ENCODE measurements at regions not wholly inside any gene's neighbourhood (a gene's known extent, or its start where the extent isn't known, plus 50 kb on each side); places are given as distances from the start of the nearest gene placed in this dataset.

GRCh38 chr1:219374046-219374566 is 200.4 kb downstream of the LYPLAL1 start:
- H3K4me2 ChIP-seq (ENCODE audit: extremely low read depth, insufficient read depth, low read length) = peak overlapping the region; percentile 8
- TF ChIP-seq CTCF (conservative IDR thresholded peaks at IDR 0.05 in 1 of 2, IDR thresholded peaks at IDR 0.05 in 1 of 2; ENCODE audit: low read depth in 1 of 2, low read length in 2 of 2) (no peak), EZH2 (IDR thresholded peaks at IDR 0.05; ENCODE audit: low read length, missing control alignments) (no peak)
- no peaks in the 10 kb centered on the region for H3K79me2 ChIP-seq (ENCODE audit: control insufficient read depth, insufficient read depth, low read length)
- H3K9ac ChIP-seq (ENCODE audit: insufficient read depth, low read length) = no peak overlapping the region
- H2AFZ ChIP-seq (ENCODE audit: low read length) = no peak overlapping the region
- no peaks in the 10 kb centered on the region for H3K27me3 ChIP-seq (ENCODE audit: control insufficient read depth, insufficient read depth, low read length)
- H3K36me3 ChIP-seq (ENCODE audit: control insufficient read depth, insufficient read depth, low read length) = no peaks in the 10 kb centered on the region
- no peaks in the 10 kb centered on the region for H3K4me1 ChIP-seq (ENCODE audit: control insufficient read depth, extremely low read depth, insufficient read depth, low read length)
- H3K27ac ChIP-seq (ENCODE audit: insufficient read depth, low read length) = no peak overlapping the region
- H3K9me3 ChIP-seq (ENCODE audit: control insufficient read depth, insufficient read depth, low read depth, low read length) = no peaks in the 10 kb centered on the region
- H4K20me1 ChIP-seq (ENCODE audit: control insufficient read depth, extremely low read depth, insufficient read depth, low read length) = no peaks in the 10 kb centered on the region
- H3K4me3 ChIP-seq (replicated peaks in 1 of 4; ENCODE audit: control extremely low read depth in 1 of 4, insufficient read depth in 1 of 4, low read depth in 3 of 4, low read length in 4 of 4) = no peak overlapping the region
- DNase-seq (ENCODE audit: low read depth in 2 of 2) = peak; percentile 32 to 69

GRCh38 chr1:219373616-219373935 is 199.9 kb downstream of the LYPLAL1 start:
- Histone ChIP-seq H3K27me3 (ENCODE audit: control insufficient read depth, insufficient read depth, low read length) (no peaks in the 10 kb centered on the region), H2AFZ (ENCODE audit: low read length) (no peak overlapping the region), H3K9me3 (ENCODE audit: control insufficient read depth, insufficient read depth, low read depth, low read length) (no peaks in the 10 kb centered on the region), H3K4me3 (replicated peaks in 1 of 4; ENCODE audit: control extremely low read depth in 1 of 4, insufficient read depth in 1 of 4, low read depth in 3 of 4, low read length in 4 of 4) (no peak overlapping the region), H3K4me1 (ENCODE audit: control insufficient read depth, extremely low read depth, insufficient read depth, low read length) (no peaks in the 10 kb centered on the region), H3K79me2 (ENCODE audit: control insufficient read depth, insufficient read depth, low read length) (no peaks in the 10 kb centered on the region), H3K4me2 (ENCODE audit: extremely low read depth, insufficient read depth, low read length) (no peak overlapping the region), H3K36me3 (ENCODE audit: control insufficient read depth, insufficient read depth, low read length) (no peaks in the 10 kb centered on the region), H4K20me1 (ENCODE audit: control insufficient read depth, extremely low read depth, insufficient read depth, low read length) (no peaks in the 10 kb centered on the region), H3K27ac (ENCODE audit: insufficient read depth, low read length) (no peak overlapping the region), H3K9ac (ENCODE audit: insufficient read depth, low read length) (no peak overlapping the region)
- peak in 1 of 2 donors; percentile 24 for DNase-seq (ENCODE audit: low read depth in 2 of 2)
- no peak for TF ChIP-seq CTCF (conservative IDR thresholded peaks at IDR 0.05 in 1 of 2, IDR thresholded peaks at IDR 0.05 in 1 of 2; ENCODE audit: low read depth in 1 of 2, low read length in 2 of 2)
- no peak for TF ChIP-seq EZH2 (IDR thresholded peaks at IDR 0.05; ENCODE audit: low read length, missing control alignments)

- H3K9me3 ChIP-seq (ENCODE audit: control insufficient read depth, insufficient read depth, low read depth, low read length) = no peaks in the 10 kb centered on the region
- DNase-seq (ENCODE audit: low read depth in 2 of 2) = no peak
- H3K4me3 ChIP-seq (replicated peaks in 1 of 4; ENCODE audit: control extremely low read depth in 1 of 4, insufficient read depth in 1 of 4, low read depth in 3 of 4, low read length in 4 of 4) = no peak overlapping the region
- no peaks in the 10 kb centered on the region for H3K36me3 ChIP-seq (ENCODE audit: control insufficient read depth, insufficient read depth, low read length)
- no peak for TF ChIP-seq CTCF (conservative IDR thresholded peaks at IDR 0.05 in 1 of 2, IDR thresholded peaks at IDR 0.05 in 1 of 2; ENCODE audit: low read depth in 1 of 2, low read length in 2 of 2)
- no peak for TF ChIP-seq EZH2 (IDR thresholded peaks at IDR 0.05; ENCODE audit: low read length, missing control alignments)
- no peak overlapping the region for H3K4me2 ChIP-seq (ENCODE audit: extremely low read depth, insufficient read depth, low read length)
- no peak overlapping the region for H3K9ac ChIP-seq (ENCODE audit: insufficient read depth, low read length)
- no peaks in the 10 kb centered on the region for H3K79me2 ChIP-seq (ENCODE audit: control insufficient read depth, insufficient read depth, low read length)
- H4K20me1 ChIP-seq (ENCODE audit: control insufficient read depth, extremely low read depth, insufficient read depth, low read length) = no peaks in the 10 kb centered on the region
- H3K27me3 ChIP-seq (ENCODE audit: control insufficient read depth, insufficient read depth, low read length) = no peaks in the 10 kb centered on the region
- H2AFZ ChIP-seq (ENCODE audit: low read length) = no peak overlapping the region
- no peaks in the 10 kb centered on the region for H3K4me1 ChIP-seq (ENCODE audit: control insufficient read depth, extremely low read depth, insufficient read depth, low read length)
- no peak overlapping the region for H3K27ac ChIP-seq (ENCODE audit: insufficient read depth, low read length)
Observed at GRCh38 chr1:219372916-219373615, 199.4 kb downstream of the LYPLAL1 start.
